ENCODE measurements at regions not wholly inside any gene's neighbourhood (a gene's known extent, or its start where the extent isn't known, plus 50 kb on each side); places are given as distances from the start of the nearest gene placed in this dataset.

DNA sequence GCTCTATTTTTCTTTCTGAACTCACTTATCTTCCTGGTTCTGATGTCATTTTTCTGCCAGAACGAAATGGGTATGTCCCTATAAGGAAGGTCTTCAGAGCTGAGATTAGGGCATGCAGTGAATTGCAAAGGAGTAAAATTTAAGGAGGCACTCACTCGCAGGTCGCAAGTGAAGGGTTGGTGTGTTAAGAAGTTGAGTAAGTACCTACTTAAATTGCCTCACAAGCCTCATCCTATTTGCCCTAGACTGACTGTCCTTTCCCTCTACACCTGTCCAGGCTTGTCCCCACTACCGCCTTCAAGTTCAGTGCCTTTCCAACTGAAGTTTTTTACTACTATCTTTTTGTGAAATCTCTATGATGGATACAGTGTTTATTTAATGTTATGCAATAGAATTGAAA, 191.5 kb downstream of the AHR start:
- no TSS peak for BruUV-seq (replicated peaks)
- Histone ChIP-seq H3K27ac (ENCODE audit: low read depth, low read length, poor library complexity, severe bottlenecking) (no peak overlapping the region), H3K9me3 (ENCODE audit: low read depth, low read length, poor library complexity, severe bottlenecking) (no peaks in the 10 kb centered on the region), H3K27me3 (replicated peaks; ENCODE audit: insufficient read depth, low read depth, low read length, poor library complexity) (no peaks in the 10 kb centered on the region), H3K4me1 (ENCODE audit: insufficient read depth, low read length, poor library complexity, severe bottlenecking) (no peaks in the 10 kb centered on the region), H3K36me3 (ENCODE audit: insufficient read depth, low read length, poor library complexity, severe bottlenecking) (no peaks in the 10 kb centered on the region), H3K4me3 (ENCODE audit: low read depth, low read length, poor library complexity, severe bottlenecking) (no peak overlapping the region)
- ChIA-PET CTCF (no interaction called here), POLR2A (ENCODE audit: low non-redundant PET) (no interaction called here)
- TF ChIP-seq, protein P1, sequence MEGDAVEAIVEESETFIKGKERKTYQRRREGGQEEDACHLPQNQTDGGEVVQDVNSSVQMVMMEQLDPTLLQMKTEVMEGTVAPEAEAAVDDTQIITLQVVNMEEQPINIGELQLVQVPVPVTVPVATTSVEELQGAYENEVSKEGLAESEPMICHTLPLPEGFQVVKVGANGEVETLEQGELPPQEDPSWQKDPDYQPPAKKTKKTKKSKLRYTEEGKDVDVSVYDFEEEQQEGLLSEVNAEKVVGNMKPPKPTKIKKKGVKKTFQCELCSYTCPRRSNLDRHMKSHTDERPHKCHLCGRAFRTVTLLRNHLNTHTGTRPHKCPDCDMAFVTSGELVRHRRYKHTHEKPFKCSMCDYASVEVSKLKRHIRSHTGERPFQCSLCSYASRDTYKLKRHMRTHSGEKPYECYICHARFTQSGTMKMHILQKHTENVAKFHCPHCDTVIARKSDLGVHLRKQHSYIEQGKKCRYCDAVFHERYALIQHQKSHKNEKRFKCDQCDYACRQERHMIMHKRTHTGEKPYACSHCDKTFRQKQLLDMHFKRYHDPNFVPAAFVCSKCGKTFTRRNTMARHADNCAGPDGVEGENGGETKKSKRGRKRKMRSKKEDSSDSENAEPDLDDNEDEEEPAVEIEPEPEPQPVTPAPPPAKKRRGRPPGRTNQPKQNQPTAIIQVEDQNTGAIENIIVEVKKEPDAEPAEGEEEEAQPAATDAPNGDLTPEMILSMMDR (conservative IDR thresholded peaks at IDR 0.05; ENCODE audit: low read depth, low read length), result no peak
- no peak for TF ChIP-seq EZH2 (IDR thresholded peaks at IDR 0.05; ENCODE audit: borderline replicate concordance, low read depth, low read length, poor library complexity, severe bottlenecking)
- intact Hi-C loops (cut with micrococcal nuclease; ENCODE audit: unreplicated experiment), result no loop called here
- no peak for DNase-seq (ENCODE audit: low spot score)

DNA sequence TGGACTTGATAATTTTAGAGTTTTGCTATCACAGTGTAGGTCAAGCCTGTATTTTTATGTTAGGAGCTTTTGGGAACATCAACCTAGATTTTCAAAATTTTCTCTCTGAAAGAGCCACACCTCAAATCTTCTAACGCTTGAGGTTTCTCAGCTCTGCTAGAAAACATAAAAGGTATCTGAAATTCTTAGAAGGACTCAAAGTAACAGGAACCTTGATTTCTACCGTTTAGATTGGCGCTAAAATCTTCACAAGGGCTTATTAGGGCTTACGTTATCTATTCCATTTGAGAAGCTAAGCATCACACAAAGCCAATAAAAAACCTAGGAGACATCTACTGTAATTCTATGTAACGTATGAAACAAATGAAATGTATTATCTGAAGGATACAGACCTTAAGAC, 192.4 kb downstream of the AHR start:
- Histone ChIP-seq H3K27ac (ENCODE audit: low read depth, low read length, poor library complexity, severe bottlenecking) (no peak overlapping the region), H3K4me3 (ENCODE audit: low read depth, low read length, poor library complexity, severe bottlenecking) (no peak overlapping the region), H3K27me3 (replicated peaks; ENCODE audit: insufficient read depth, low read depth, low read length, poor library complexity) (no peaks in the 10 kb centered on the region), H3K9me3 (ENCODE audit: low read depth, low read length, poor library complexity, severe bottlenecking) (no peaks in the 10 kb centered on the region), H3K36me3 (ENCODE audit: insufficient read depth, low read length, poor library complexity, severe bottlenecking) (no peaks in the 10 kb centered on the region), H3K4me1 (ENCODE audit: insufficient read depth, low read length, poor library complexity, severe bottlenecking) (no peaks in the 10 kb centered on the region)
- DNase-seq (ENCODE audit: low spot score), result no peak
- CTCF ChIA-PET, result no interaction called here
- TF ChIP-seq, protein P1 (conservative IDR thresholded peaks at IDR 0.05; ENCODE audit: low read depth, low read length), result no peak
- no peak for TF ChIP-seq EZH2 (IDR thresholded peaks at IDR 0.05; ENCODE audit: borderline replicate concordance, low read depth, low read length, poor library complexity, severe bottlenecking)
- intact Hi-C loops (cut with micrococcal nuclease; ENCODE audit: unreplicated experiment), result no loop called here
- POLR2A ChIA-PET (ENCODE audit: low non-redundant PET), result no interaction called here
- BruUV-seq (replicated peaks), result no TSS peak

DNA sequence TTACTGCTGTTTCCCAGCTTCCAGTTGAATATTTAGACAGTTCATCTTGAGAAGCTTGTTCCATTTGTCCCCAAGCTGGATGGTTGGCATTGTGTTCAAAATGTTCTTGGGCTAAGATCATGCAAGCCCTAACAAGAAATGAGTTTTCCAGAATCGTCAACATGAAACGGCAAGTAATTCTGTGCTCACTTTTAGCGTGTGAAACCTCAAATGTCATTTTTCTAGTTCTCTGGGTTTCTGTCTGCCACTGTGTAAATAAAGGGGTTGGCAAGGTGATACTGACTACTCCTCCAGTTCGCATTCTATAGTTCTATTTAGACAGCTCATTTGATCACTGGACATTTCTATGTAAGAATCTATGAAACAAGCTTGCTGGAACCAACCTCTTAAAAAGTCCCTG, 194.0 kb downstream of the AHR start:
- CTCF ChIA-PET, result no interaction called here
- intact Hi-C loops (cut with micrococcal nuclease; ENCODE audit: unreplicated experiment), result no loop called here
- no peaks in the 10 kb centered on the region for H3K36me3 ChIP-seq (ENCODE audit: insufficient read depth, low read length, poor library complexity, severe bottlenecking)
- no peaks in the 10 kb centered on the region for H3K4me1 ChIP-seq (ENCODE audit: insufficient read depth, low read length, poor library complexity, severe bottlenecking)
- H3K27me3 ChIP-seq (replicated peaks; ENCODE audit: insufficient read depth, low read depth, low read length, poor library complexity), result no peaks in the 10 kb centered on the region
- no peak overlapping the region for H3K4me3 ChIP-seq (ENCODE audit: low read depth, low read length, poor library complexity, severe bottlenecking)
- TF ChIP-seq EZH2 (IDR thresholded peaks at IDR 0.05; ENCODE audit: borderline replicate concordance, low read depth, low read length, poor library complexity, severe bottlenecking), result no peak
- TF ChIP-seq, protein P1 (conservative IDR thresholded peaks at IDR 0.05; ENCODE audit: low read depth, low read length), result no peak
- H3K9me3 ChIP-seq (ENCODE audit: low read depth, low read length, poor library complexity, severe bottlenecking), result no peaks in the 10 kb centered on the region
- H3K27ac ChIP-seq (ENCODE audit: low read depth, low read length, poor library complexity, severe bottlenecking), result no peak overlapping the region
- no TSS peak for BruUV-seq (replicated peaks)
- POLR2A ChIA-PET (ENCODE audit: low non-redundant PET), result no interaction called here
- no peak for DNase-seq (ENCODE audit: low spot score)
